ENCODE measurements at regions not wholly inside any gene's neighbourhood (a gene's known extent, or its start where the extent isn't known, plus 50 kb on each side); places are given as distances from the start of the nearest gene placed in this dataset.
A peak's percentile ranks its signal among the peaks of the same experiment; 100 is the strongest.
"Not testable (repeated sequence)": the region's sequence is repeated elsewhere in the genome, so short reads cannot be mapped to it uniquely, and the experiment has no call there.

GRCh38 chr6:30832864-30833263 lies 51.5 kb upstream of the DDR1 start:
- DNase-seq (ENCODE audit: low read depth), result no peak

GRCh38 chr6:30830438-30830837 lies 53.9 kb upstream of the DDR1 start:
- DNase-seq (ENCODE audit: low read depth), result no peak

GRCh38 chr6:30829639-30830255 lies 54.6 kb upstream of the DDR1 start:
- DNase-seq (ENCODE audit: low read depth), result no peak

GRCh38 chr6:30829033-30829432 lies 55.3 kb upstream of the DDR1 start:
- no peak for DNase-seq (ENCODE audit: low read depth)

- DNase-seq (ENCODE audit: low read depth), result peak; percentile 78
These were observed 56.0 kb upstream of the DDR1 start for GRCh38 chr6:30828027-30828962.

- no peak for DNase-seq (ENCODE audit: low read depth)
These were observed 57.4 kb upstream of the DDR1 start for GRCh38 chr6:30826961-30827342.

GRCh38 chr6:30824698-30825097 lies 59.6 kb upstream of the DDR1 start:
- no peak for DNase-seq (ENCODE audit: low read depth)

GRCh38 chr6:30823534-30823865 lies 60.8 kb upstream of the DDR1 start:
- no peak for DNase-seq (ENCODE audit: low read depth)

GRCh38 chr6:30821862-30822784 lies 62.2 kb upstream of the DDR1 start:
- DNase-seq (ENCODE audit: low read depth), result no peak

GRCh38 chr6:30820193-30820592 lies 64.1 kb upstream of the DDR1 start:
- no peak for DNase-seq (ENCODE audit: low read depth)

GRCh38 chr6:30819297-30819917 lies 64.9 kb upstream of the DDR1 start:
- DNase-seq (ENCODE audit: low read depth), result peak; percentile 85

GRCh38 chr6:30818391-30818841 lies 65.9 kb upstream of the DDR1 start:
- DNase-seq (ENCODE audit: low read depth), result no peak

- no peak for DNase-seq (ENCODE audit: low read depth)
These were observed 67.3 kb upstream of the DDR1 start for GRCh38 chr6:30816791-30817739.

GRCh38 chr6:30816296-30816695 lies 68.0 kb upstream of the DDR1 start:
- not testable (repeated sequence) for DNase-seq (ENCODE audit: low read depth)

- not testable (repeated sequence) for DNase-seq (ENCODE audit: low read depth)
These were observed 69.1 kb upstream of the DDR1 start for GRCh38 chr6:30815041-30815742.

- peak; percentile 61 for DNase-seq (ENCODE audit: low read depth)
These were observed 69.9 kb upstream of the DDR1 start for GRCh38 chr6:30814146-30815040.

- DNase-seq (ENCODE audit: low read depth), result no peak
These were observed 69.3 kb upstream of the IER3 start for GRCh38 chr6:30813631-30814145.

- DNase-seq (ENCODE audit: low read depth), result peak; percentile 89
These were observed 66.5 kb upstream of the IER3 start for GRCh38 chr6:30810813-30811339.

GRCh38 chr6:30807566-30807965 lies 63.2 kb upstream of the IER3 start:
- DNase-seq (ENCODE audit: low read depth), result not testable (repeated sequence)
